ENCODE measurements at regions not wholly inside any gene's neighbourhood (a gene's known extent, or its start where the extent isn't known, plus 50 kb on each side); places are given as distances from the start of the nearest gene placed in this dataset.

GRCh38 chr18:61194726-61195125 is 138.5 kb upstream of the CDH20 start (continued):
- TF ChIP-seq RBBP5 (IDR thresholded peaks at IDR 0.05; ENCODE audit: borderline replicate concordance, low read depth, low read length), result no peak
- TF ChIP-seq ATF2 (IDR thresholded peaks at IDR 0.05; ENCODE audit: low read length), result no peak
- no peak for TF ChIP-seq CHD1 (IDR thresholded peaks at IDR 0.05; ENCODE audit: low read depth, low read length)
- TF ChIP-seq HDAC6 (IDR thresholded peaks at IDR 0.05; ENCODE audit: low read depth, low read length), result no peak
- no peak for TF ChIP-seq CHD7 (IDR thresholded peaks at IDR 0.05; ENCODE audit: insufficient replicate concordance, low read length)

Data from H1 (cell line).